ENCODE measurements at regions not wholly inside any gene's neighbourhood (a gene's known extent, or its start where the extent isn't known, plus 50 kb on each side); places are given as distances from the start of the nearest gene placed in this dataset.

- no peak for TF ChIP-seq CTCF (conservative IDR thresholded peaks at IDR 0.05)
- TF ChIP-seq ZFX (IDR thresholded peaks at IDR 0.05): no peak
- no peak overlapping the region for H3K27ac ChIP-seq
Measured at GRCh38 chr15:35854316-35854715, 308.4 kb upstream of the DPH6 start.

- no peak overlapping the region for H3K27ac ChIP-seq
- TF ChIP-seq CTCF (conservative IDR thresholded peaks at IDR 0.05): no peak
- TF ChIP-seq ZFX (IDR thresholded peaks at IDR 0.05): no peak
Measured at GRCh38 chr15:35857567-35858226, 311.7 kb upstream of the DPH6 start.

DNA sequence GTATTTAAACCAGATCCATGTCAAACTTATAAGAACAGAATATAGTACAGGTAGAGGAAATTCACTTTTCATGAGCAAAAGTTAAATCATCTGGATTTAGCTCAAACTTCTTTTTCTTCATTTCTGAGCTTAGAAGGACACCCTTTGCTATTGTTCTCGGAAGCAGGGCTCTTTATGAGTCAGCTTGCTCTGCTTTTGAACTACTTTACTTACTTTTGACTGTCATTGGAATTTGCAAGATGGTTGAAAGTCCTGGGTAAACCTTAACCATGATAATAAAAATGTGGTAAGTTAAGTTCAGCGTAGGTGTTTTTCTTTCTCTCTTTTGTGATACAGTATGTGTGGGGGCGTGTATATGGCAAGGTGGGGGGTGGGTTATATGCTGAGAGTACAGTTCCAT is 312.7 kb upstream of the DPH6 start:
- TF ChIP-seq ZFX (IDR thresholded peaks at IDR 0.05) (no peak), CTCF (conservative IDR thresholded peaks at IDR 0.05) (no peak)
- no peak overlapping the region for H3K27ac ChIP-seq

GRCh38 chr15:35863655-35864054 is 317.7 kb upstream of the DPH6 start:
- no peak overlapping the region for H3K27ac ChIP-seq
- TF ChIP-seq ZFX (IDR thresholded peaks at IDR 0.05) (no peak), CTCF (conservative IDR thresholded peaks at IDR 0.05) (no peak)

DNA sequence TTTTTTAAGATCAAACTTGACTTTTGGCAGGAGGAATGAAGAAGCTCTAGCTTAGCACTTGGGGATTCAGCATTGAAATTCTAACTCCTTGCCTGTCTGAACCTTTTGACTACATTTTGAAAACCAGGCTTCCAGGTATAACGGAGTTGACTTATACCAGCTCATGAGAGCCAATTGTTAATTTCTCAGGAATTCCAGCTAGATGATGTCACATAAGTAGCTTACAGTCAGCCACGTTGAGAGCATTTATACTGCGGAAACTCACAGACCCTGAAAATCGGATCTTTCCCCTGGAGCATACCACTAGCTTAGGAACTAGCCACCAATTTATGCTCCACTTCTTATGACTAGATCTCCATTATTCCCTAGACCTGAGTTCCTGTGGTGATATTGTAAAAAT is 321.4 kb upstream of the DPH6 start:
- TF ChIP-seq ZFX (IDR thresholded peaks at IDR 0.05) (no peak), CTCF (conservative IDR thresholded peaks at IDR 0.05) (no peak)
- no peak overlapping the region for H3K27ac ChIP-seq

GRCh38 chr15:35871282-35871681 is 325.3 kb upstream of the DPH6 start:
- TF ChIP-seq CTCF (conservative IDR thresholded peaks at IDR 0.05): no peak
- H3K27ac ChIP-seq: no peak overlapping the region

GRCh38 chr15:35871812-35872211 is 325.8 kb upstream of the DPH6 start:
- TF ChIP-seq ZFX (IDR thresholded peaks at IDR 0.05): no peak
- no peak for TF ChIP-seq CTCF (conservative IDR thresholded peaks at IDR 0.05)
- no peak overlapping the region for H3K27ac ChIP-seq

All from C4-2B (cell line).